ENCODE measurements at regions not wholly inside any gene's neighbourhood (a gene's known extent, or its start where the extent isn't known, plus 50 kb on each side); places are given as distances from the start of the nearest gene placed in this dataset.

DNA sequence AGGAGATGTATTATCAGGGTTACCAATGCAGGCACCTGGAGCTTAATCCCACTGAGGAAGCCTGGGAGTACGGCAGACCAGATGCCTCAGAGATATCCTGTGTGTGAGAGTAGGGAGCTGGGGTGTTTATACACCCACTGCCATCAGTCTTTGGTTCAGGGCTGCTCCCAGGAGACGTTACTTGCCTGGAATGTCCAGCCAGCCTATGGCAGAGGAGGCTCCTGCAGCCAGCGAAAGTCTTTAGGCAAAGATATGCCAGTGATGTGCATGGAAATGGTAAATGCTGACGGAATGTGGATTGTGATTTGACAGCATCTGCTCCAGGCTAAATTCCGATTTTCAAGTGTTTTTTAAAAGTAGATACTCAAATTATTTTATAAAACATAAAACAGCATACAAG, 282.0 kb downstream of the BTBD3 start:
- Histone ChIP-seq H3K9me1 (replicated peaks; ENCODE audit: control insufficient read depth, extremely low read depth, insufficient read depth, low read length) (no peaks in the 10 kb centered on the region), H3K9ac (replicated peaks; ENCODE audit: extremely low read depth, insufficient read depth, low read length) (no peak overlapping the region), H3K4me2 (ENCODE audit: insufficient read depth, low read length) (no peak overlapping the region), H3K79me2 (ENCODE audit: control insufficient read depth, insufficient read depth, low read length) (no peaks in the 10 kb centered on the region), H3K27ac (ENCODE audit: insufficient read depth, low read depth, low read length) (no peak overlapping the region), H3K36me3 (ENCODE audit: control insufficient read depth in 2 of 2, extremely low read depth in 1 of 2, insufficient read depth in 2 of 2, low read length in 2 of 2) (no peaks in the 10 kb centered on the region), H2AFZ (ENCODE audit: low read depth, low read length) (no peak overlapping the region), H3K4me1 (ENCODE audit: control insufficient read depth, extremely low read depth, insufficient read depth, low read length) (no peaks in the 10 kb centered on the region), H3K27me3 (ENCODE audit: control insufficient read depth in 2 of 2, insufficient read depth in 2 of 2, low read length in 2 of 2) (no peaks in the 10 kb centered on the region), H3K9me3 (replicated peaks; ENCODE audit: control insufficient read depth, insufficient read depth, low read length) (no peaks in the 10 kb centered on the region), H3K4me3 (replicated peaks in 1 of 3; ENCODE audit: insufficient read depth in 1 of 3, low read depth in 1 of 3, low read length in 3 of 3) (no peak overlapping the region), H4K20me1 (replicated peaks; ENCODE audit: control insufficient read depth, extremely low read depth, insufficient read depth, low read length) (no peaks in the 10 kb centered on the region)
- BruUV-seq (replicated peaks): no TSS peak
- FAIRE-seq: no peak
- dilution Hi-C loops (cut with MboI; ENCODE audit: extremely low pct_ligation_motif_present, low sequenced_read_pairs): no loop called here
- ChIA-PET CTCF (interaction anchor here (2.8 kb wide), 1 partner anchor 186 kb away, joined by 9 read pairs; no protein-coding TSS in a partner anchor), POLR2A (no interaction called here)
- intact Hi-C loops (cut with micrococcal nuclease): loop anchor here (10.0 kb wide), 1 partner anchor 285 kb away; the partner anchor contains the start of gene BTBD3
- TF ChIP-seq POLR2AphosphoS5 (IDR thresholded peaks at IDR 0.05; ENCODE audit: insufficient read depth, low read depth, low read length) (no peak), GATA2 (IDR thresholded peaks at IDR 0.05; ENCODE audit: insufficient read depth, insufficient read length, low read depth, low read length) (no peak), FOS (IDR thresholded peaks at IDR 0.05; ENCODE audit: borderline replicate concordance, insufficient read depth, low read length) (no peak), EZH2 (IDR thresholded peaks at IDR 0.05; ENCODE audit: borderline replicate concordance, low read depth, low read length, severe bottlenecking) (no peak), POLR2A (IDR thresholded peaks at IDR 0.05; ENCODE audit: low read depth, low read length) (no peak), MYC (IDR thresholded peaks at IDR 0.05; ENCODE audit: low read depth, low read length) (no peak), JUN (IDR thresholded peaks at IDR 0.05; ENCODE audit: borderline replicate concordance, insufficient read depth, insufficient read length, low read depth) (no peak)
- TF ChIP-seq, protein P1, sequence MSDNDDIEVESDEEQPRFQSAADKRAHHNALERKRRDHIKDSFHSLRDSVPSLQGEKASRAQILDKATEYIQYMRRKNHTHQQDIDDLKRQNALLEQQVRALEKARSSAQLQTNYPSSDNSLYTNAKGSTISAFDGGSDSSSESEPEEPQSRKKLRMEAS (IDR thresholded peaks at IDR 0.05; ENCODE audit: insufficient read depth, insufficient read length): no peak
- TF ChIP-seq, protein P2, sequence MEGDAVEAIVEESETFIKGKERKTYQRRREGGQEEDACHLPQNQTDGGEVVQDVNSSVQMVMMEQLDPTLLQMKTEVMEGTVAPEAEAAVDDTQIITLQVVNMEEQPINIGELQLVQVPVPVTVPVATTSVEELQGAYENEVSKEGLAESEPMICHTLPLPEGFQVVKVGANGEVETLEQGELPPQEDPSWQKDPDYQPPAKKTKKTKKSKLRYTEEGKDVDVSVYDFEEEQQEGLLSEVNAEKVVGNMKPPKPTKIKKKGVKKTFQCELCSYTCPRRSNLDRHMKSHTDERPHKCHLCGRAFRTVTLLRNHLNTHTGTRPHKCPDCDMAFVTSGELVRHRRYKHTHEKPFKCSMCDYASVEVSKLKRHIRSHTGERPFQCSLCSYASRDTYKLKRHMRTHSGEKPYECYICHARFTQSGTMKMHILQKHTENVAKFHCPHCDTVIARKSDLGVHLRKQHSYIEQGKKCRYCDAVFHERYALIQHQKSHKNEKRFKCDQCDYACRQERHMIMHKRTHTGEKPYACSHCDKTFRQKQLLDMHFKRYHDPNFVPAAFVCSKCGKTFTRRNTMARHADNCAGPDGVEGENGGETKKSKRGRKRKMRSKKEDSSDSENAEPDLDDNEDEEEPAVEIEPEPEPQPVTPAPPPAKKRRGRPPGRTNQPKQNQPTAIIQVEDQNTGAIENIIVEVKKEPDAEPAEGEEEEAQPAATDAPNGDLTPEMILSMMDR (IDR thresholded peaks at IDR 0.05; ENCODE audit: extremely low read depth in 1 of 2, insufficient read depth in 1 of 2, low read depth in 1 of 2, low read length in 2 of 2): no peak
- DNase-seq (ENCODE audit: low read depth, low spot score): no peak
